Ascending aorta (tissue), 2 donors: ENCODE measurements at regions not wholly inside any gene's neighbourhood (a gene's known extent, or its start where the extent isn't known, plus 50 kb on each side); places are given as distances from the start of the nearest gene placed in this dataset.

Source experiments
- DNase-seq, 2 donors: peaks; one replicate each; pipeline ENCODE4 v3.0.0-alpha.2; 2019; ENCODE audit warnings: low spot score in 2 of 2
- H3K27ac ChIP-seq, 2 donors: fragments of 200-600 bp; sonication (generic); one replicate each; pipeline ENCODE4 v1.5.1; 2016 to 2017; ENCODE audit warnings: mild to moderate bottlenecking in 1 of 2
- H3K27me3 ChIP-seq: fragments of 200-600 bp; sonication (generic); one replicate; pipeline ENCODE4 v1.5.1; 2017
- H3K36me3 ChIP-seq, 2 donors: fragments of 200-600 bp; sonication (generic); one replicate each; pipeline ENCODE4 v1.5.1; 2016
- H3K4me1 ChIP-seq, 2 donors: fragments of 200-600 bp; sonication (generic); one replicate each; pipeline ENCODE4 v1.5.1; 2016 to 2017; ENCODE audit warnings: mild to moderate bottlenecking in 1 of 2
- H3K4me3 ChIP-seq, 2 donors: fragments of 200-600 bp; sonication (generic); one replicate each; pipeline ENCODE4 v1.5.1; 2016 to 2017; ENCODE audit warnings: mild to moderate bottlenecking in 1 of 2
- H3K9me3 ChIP-seq, 2 donors: fragments of 200-600 bp; sonication (generic); one replicate each; pipeline ENCODE4 v1.5.1; 2016
- intact Hi-C: fragments of 100-400 bp; cut with DNase I; formaldehyde crosslinking; loops from one replicate; pipeline ENCODE4 v1.15.1; 2023
- TF ChIP-seq, protein P1 (sequence below), 3 experiments: fragments of 200-600 bp in 2 of 3; fragments of 450-650 bp in 1 of 3; sonication (generic) in 2 of 3; IDR thresholded peaks; one replicate each; pipeline ENCODE4 v1.5.1; 2016 to 2019; ENCODE audit warnings: antibody characterized with exemption in 3 of 3, mild to moderate bottlenecking in 1 of 3, moderate library complexity in 1 of 3

DNA sequence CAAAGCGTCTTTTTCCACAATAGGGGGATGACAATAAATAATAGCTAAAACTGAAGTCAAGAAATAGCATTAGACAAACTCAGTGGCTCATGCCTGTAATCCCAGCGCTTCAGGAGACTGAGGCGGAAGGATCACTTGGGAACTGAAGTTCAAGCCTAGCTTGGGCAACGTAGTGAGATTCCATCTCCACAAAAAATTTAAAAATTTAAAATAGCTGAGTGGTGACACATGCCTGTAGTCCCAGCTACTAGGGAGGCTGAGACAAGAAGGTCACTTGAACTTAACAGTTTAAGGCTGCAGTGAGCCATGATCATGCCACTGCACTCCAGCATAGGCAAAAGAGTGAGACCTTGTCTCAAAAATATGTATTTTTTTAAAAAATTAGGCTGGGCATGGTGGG lies 107.9 kb downstream of the AKR1D1 start:
- TF ChIP-seq, protein P1, sequence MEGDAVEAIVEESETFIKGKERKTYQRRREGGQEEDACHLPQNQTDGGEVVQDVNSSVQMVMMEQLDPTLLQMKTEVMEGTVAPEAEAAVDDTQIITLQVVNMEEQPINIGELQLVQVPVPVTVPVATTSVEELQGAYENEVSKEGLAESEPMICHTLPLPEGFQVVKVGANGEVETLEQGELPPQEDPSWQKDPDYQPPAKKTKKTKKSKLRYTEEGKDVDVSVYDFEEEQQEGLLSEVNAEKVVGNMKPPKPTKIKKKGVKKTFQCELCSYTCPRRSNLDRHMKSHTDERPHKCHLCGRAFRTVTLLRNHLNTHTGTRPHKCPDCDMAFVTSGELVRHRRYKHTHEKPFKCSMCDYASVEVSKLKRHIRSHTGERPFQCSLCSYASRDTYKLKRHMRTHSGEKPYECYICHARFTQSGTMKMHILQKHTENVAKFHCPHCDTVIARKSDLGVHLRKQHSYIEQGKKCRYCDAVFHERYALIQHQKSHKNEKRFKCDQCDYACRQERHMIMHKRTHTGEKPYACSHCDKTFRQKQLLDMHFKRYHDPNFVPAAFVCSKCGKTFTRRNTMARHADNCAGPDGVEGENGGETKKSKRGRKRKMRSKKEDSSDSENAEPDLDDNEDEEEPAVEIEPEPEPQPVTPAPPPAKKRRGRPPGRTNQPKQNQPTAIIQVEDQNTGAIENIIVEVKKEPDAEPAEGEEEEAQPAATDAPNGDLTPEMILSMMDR (IDR thresholded peaks at IDR 0.05): no peak
- Histone ChIP-seq H3K27me3 (no peaks in the 10 kb centered on the region), H3K4me1 (no peaks in the 10 kb centered on the region), H3K9me3 (peaks cover 4 to 13% of the 10 kb centered on the region in 2 donors), H3K4me3 (no peak overlapping the region), H3K27ac (no peak overlapping the region), H3K36me3 (no peaks in the 10 kb centered on the region)
- no peak for DNase-seq
- intact Hi-C loops: no loop called here

DNA sequence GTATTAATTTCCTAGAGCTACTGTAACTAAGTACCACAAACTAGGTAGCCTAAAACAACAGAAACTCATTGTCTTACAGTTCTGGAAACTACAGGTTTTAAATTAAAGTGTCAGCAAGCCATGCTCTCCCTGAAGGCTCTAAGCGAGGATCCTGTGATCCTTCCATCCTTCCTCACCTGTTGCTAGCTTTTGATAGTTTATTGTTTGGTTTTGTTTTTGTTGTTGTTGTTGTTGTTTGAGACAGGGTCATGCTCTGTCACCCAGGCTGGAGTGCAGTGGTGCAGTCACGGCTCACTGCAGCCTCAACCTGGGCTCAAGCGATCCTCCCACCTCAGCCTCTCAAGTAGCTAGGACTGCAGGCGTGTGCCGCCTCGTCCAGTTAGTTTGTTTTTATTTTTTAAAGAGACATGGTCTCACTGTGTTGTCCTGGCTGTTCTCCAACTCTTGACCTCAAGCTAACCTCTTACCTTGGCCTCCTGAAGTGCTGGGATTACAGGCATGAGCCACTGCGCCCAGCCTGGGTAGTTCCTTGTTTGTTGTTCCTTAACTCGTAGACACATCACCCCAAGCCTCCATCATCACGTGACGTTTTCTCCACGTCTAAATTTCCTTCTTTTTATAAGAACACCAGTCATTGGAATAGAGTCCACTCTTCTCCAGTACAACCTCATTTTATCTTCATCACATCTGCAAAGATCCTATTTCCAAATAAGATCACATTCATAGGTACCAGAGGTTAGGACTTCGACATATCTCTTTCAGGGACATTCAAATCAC lies 109.1 kb downstream of the AKR1D1 start:
- no peaks in the 10 kb centered on the region for H3K36me3 ChIP-seq
- H3K4me1 ChIP-seq: no peaks in the 10 kb centered on the region
- no peak overlapping the region for H3K4me3 ChIP-seq
- intact Hi-C loops: no loop called here
- H3K27me3 ChIP-seq: no peaks in the 10 kb centered on the region
- peaks cover 4 to 13% of the 10 kb centered on the region in 2 donors for H3K9me3 ChIP-seq
- DNase-seq: no peak
- H3K27ac ChIP-seq: no peak overlapping the region
- TF ChIP-seq, protein P1 (IDR thresholded peaks at IDR 0.05): no peak

DNA sequence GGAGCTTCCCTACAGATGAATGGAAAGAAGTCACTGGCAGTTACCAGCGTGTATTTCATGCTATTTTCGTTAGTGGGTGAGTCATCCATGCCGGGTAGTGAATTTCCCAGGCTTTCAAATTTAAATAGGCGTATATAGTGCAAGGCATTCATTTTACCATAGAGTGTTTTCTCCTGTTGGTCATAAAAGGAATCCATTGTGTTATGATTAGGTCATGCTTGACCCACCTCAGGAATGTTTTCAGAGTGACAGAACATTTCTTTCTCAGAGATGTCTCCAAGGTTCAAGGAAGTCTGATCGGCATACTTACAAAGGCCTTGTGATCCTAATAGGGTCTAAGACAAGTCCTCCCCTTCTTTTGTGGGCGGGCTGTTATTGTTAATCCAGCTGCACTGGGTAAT lies 110.7 kb downstream of the AKR1D1 start:
- peaks cover 4 to 13% of the 10 kb centered on the region in 2 donors for H3K9me3 ChIP-seq
- no peak overlapping the region for H3K4me3 ChIP-seq
- H3K36me3 ChIP-seq: no peaks in the 10 kb centered on the region
- TF ChIP-seq, protein P1 (IDR thresholded peaks at IDR 0.05): no peak
- no peaks in the 10 kb centered on the region for H3K27me3 ChIP-seq
- no peaks in the 10 kb centered on the region for H3K4me1 ChIP-seq
- no peak overlapping the region for H3K27ac ChIP-seq
- no peak for DNase-seq
- intact Hi-C loops: no loop called here

DNA sequence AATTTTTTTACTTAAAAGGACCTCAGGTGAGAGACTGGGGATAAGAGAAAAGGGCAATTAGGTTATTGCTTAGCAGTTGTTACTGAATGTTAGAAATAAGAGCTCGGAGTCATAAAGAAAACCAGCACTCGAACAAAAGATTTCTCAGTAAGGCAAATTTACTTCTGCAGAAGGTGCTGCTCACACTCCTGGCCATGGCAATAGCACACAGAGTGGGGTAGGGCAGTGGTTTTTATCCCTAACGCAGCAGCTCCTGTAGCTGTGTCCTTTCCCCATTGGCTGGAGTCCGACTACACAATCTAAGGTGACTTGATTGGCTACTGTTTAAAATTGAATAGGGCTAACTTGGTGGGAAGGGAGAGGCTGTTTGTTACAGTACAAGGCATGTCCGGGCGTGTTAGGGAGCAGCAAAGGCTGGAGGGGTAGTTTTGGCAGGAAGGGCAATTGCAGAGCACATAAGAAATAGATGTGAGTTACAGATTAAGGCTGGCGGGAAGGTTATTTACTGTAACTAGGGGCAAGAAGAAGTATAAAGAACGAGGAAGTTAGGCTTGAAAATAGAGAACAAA lies 112.1 kb downstream of the AKR1D1 start:
- no peak for DNase-seq
- no peaks in the 10 kb centered on the region for H3K36me3 ChIP-seq
- peaks cover 4 to 13% of the 10 kb centered on the region in 2 donors for H3K9me3 ChIP-seq
- no peak overlapping the region for H3K27ac ChIP-seq
- TF ChIP-seq, protein P1 (IDR thresholded peaks at IDR 0.05): no peak
- intact Hi-C loops: no loop called here
- H3K4me1 ChIP-seq: no peaks in the 10 kb centered on the region
- no peaks in the 10 kb centered on the region for H3K27me3 ChIP-seq
- no peak overlapping the region for H3K4me3 ChIP-seq

DNA sequence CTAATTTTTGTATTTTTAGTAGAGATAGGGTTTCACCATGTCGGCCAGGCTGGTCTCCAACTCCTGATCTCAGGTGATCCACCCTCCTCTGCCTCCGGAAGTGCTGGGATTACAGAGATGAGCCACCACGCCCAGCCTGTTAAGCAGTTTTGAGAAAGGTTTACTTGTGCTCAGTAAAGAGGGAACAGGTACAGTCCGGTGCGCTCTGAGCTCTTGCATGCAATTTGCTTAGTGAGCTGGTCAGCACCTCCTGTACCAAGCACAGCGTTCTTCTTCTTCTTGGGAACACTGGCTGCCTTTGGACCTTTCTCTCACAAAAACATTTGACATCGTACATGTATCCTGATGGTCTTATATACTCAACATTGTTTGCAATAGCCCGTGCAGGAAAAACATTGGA lies 118.3 kb downstream of the AKR1D1 start:
- H3K9me3 ChIP-seq: no peaks in the 10 kb centered on the region
- no peaks in the 10 kb centered on the region for H3K36me3 ChIP-seq
- intact Hi-C loops: no loop called here
- TF ChIP-seq, protein P1 (IDR thresholded peaks at IDR 0.05): no peak
- H3K4me1 ChIP-seq: no peaks in the 10 kb centered on the region
- H3K27me3 ChIP-seq: no peaks in the 10 kb centered on the region
- H3K4me3 ChIP-seq: no peak overlapping the region
- no peak overlapping the region for H3K27ac ChIP-seq
- no peak for DNase-seq
